SK-N-SH treated with all-trans-retinoic acid at 6 μM for 48 hours (cell line): ENCODE measurements at regions not wholly inside any gene's neighbourhood (a gene's known extent, or its start where the extent isn't known, plus 50 kb on each side); places are given as distances from the start of the nearest gene placed in this dataset.

Experiments used
- ATAC-seq: fragments of 200-7000 bp; cut with Tn5 transposase; 3 replicates; pipeline ENCODE4 v1.9.1; 2020; ENCODE audit warnings: mild to moderate bottlenecking, moderate library complexity
- ARNTL ChIP-seq: fragments of 450-650 bp; formaldehyde crosslinking; IDR thresholded peaks from 2 replicates; pipeline ENCODE4 v1.5.0; 2020; ENCODE audit warnings: low read depth, mild to moderate bottlenecking, moderate library complexity, borderline replicate concordance
- BACH2 ChIP-seq: fragments of 250-450 bp; sonication (Bioruptor Pico); IDR thresholded peaks from 2 replicates; pipeline ENCODE4 v1.9.0; 2021; ENCODE audit warnings: mild to moderate bottlenecking, borderline replicate concordance
- GLIS3 ChIP-seq: fragments of 250-450 bp; sonication (Bioruptor Pico); IDR thresholded peaks from 2 replicates; pipeline ENCODE4 v1.5.0; 2020; ENCODE audit warnings: mild to moderate bottlenecking, moderate library complexity
- ISL1 ChIP-seq: fragments of 250-450 bp; sonication (Bioruptor Pico); IDR thresholded peaks from 2 replicates; pipeline ENCODE4 v2.1.2; 2022; ENCODE audit warnings: mild to moderate bottlenecking, moderate library complexity
- OSR1 ChIP-seq: fragments of 250-450 bp; sonication (Bioruptor Pico); IDR thresholded peaks from 2 replicates; pipeline ENCODE4 v1.8.0; 2022; ENCODE audit warnings: moderate library complexity, mild to moderate bottlenecking, inconsistent platforms
- PPARA ChIP-seq: fragments of 250-450 bp; sonication (Bioruptor Pico); IDR thresholded peaks from 2 replicates; pipeline ENCODE4 v1.5.0; 2020; ENCODE audit warnings: mild to moderate bottlenecking, borderline replicate concordance
- RARB ChIP-seq: fragments of 250-450 bp; sonication (Bioruptor Pico); IDR thresholded peaks from 2 replicates; pipeline ENCODE4 v1.8.0; 2021; ENCODE audit warnings: mild to moderate bottlenecking, moderate library complexity
- SNAI2 ChIP-seq: fragments of 250-450 bp; sonication (Bioruptor Pico); IDR thresholded peaks from 2 replicates; pipeline ENCODE4 v1.5.0; 2020; ENCODE audit warnings: mild to moderate bottlenecking, moderate library complexity
- TCF4 ChIP-seq: fragments of 250-450 bp; sonication (Bioruptor Pico); IDR thresholded peaks from 2 replicates; pipeline ENCODE4 v1.8.0; 2021; ENCODE audit warnings: mild to moderate bottlenecking, moderate library complexity, borderline replicate concordance
- TOX ChIP-seq: fragments of 250-450 bp; sonication (Bioruptor Pico); IDR thresholded peaks from 2 replicates; pipeline ENCODE4 v1.8.0; 2021; ENCODE audit warnings: mild to moderate bottlenecking, moderate library complexity, borderline replicate concordance
- ZC3H10 ChIP-seq: fragments of 250-450 bp; sonication (Bioruptor Pico); IDR thresholded peaks from 2 replicates; pipeline ENCODE4 v1.5.1; 2021; ENCODE audit warnings: mild to moderate bottlenecking, moderate library complexity
- ZFP3 ChIP-seq: fragments of 250-450 bp; sonication (Bioruptor Pico); IDR thresholded peaks from 2 replicates; pipeline ENCODE4 v1.5.0; 2020; ENCODE audit warnings: mild to moderate bottlenecking, moderate library complexity
- ZFP30 ChIP-seq: fragments of 450-650 bp; formaldehyde crosslinking; IDR thresholded peaks from 2 replicates; pipeline ENCODE4 v1.5.0; 2022; ENCODE audit warnings: mild to moderate bottlenecking, moderate library complexity
- ZNF70 ChIP-seq: fragments of 450-650 bp; formaldehyde crosslinking; IDR thresholded peaks from 2 replicates; pipeline ENCODE4 v1.5.0; 2020; ENCODE audit warnings: mild to moderate bottlenecking, moderate library complexity
- ZNF8 ChIP-seq: fragments of 450-650 bp; formaldehyde crosslinking; IDR thresholded peaks from 2 replicates; pipeline ENCODE4 v1.5.0; 2020; ENCODE audit warnings: mild to moderate bottlenecking, moderate library complexity
- TF ChIP-seq, protein P1 (sequence below): fragments of 250-450 bp; sonication (Bioruptor Pico); IDR thresholded peaks from 2 replicates; pipeline ENCODE4 v1.5.0; 2020; ENCODE audit warnings: mild to moderate bottlenecking, moderate library complexity
- TF ChIP-seq, protein P2 (sequence below): fragments of 250-450 bp; sonication (Bioruptor Pico); IDR thresholded peaks from 2 replicates; pipeline ENCODE4 v1.5.1; 2021; ENCODE audit warnings: mild to moderate bottlenecking, moderate library complexity
- TF ChIP-seq, protein P3 (sequence below): fragments of 250-450 bp; sonication (Bioruptor Pico); IDR thresholded peaks from 2 replicates; pipeline ENCODE4 v1.8.0; 2021; ENCODE audit warnings: low read depth, mild to moderate bottlenecking, moderate library complexity, borderline replicate concordance
- TF ChIP-seq, protein P4 (sequence below): fragments of 250-450 bp; sonication (Bioruptor Pico); IDR thresholded peaks from 2 replicates; pipeline ENCODE4 v1.8.0; 2020; ENCODE audit warnings: mild to moderate bottlenecking, moderate library complexity, borderline replicate concordance
- TF ChIP-seq, protein P5 (sequence below): fragments of 250-450 bp; sonication (Bioruptor Pico); IDR thresholded peaks from 2 replicates; pipeline ENCODE4 v1.5.1; 2020; ENCODE audit warnings: low read depth, mild to moderate bottlenecking, moderate library complexity

DNA sequence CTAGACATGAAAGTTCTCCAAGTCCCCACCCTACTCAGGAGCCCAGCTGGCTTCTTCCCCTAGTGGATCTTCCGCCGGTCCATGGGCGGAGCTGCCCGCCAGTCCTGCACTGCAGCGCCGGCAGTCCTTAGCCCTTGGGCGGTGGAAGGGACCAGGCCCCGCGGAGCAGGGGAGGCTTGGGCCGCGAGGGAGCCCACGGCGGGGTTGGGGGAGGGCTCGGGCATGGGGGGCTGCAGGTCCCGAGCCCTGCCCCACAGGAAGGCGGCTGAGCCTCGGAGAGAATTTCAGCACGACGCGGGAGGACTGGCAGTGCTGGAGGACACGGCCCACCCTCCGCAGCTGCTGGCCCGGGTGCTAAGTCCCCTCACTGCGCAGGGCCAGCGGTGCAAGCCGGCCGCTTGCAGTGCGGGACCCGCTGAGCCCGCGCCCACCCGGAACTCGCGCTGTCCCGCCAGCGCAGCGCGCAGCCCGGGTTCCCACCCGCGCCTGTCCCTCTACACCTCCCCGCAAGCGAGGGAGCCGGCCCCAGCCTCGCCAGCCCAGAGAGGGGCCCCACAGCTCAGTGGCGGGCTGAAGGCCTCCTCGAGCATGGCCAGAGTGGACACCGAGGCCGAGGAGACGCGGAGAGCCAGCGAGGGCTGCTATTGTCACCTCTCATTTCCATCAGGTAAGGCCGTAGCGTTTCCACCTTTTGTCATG is 1398.6 kb downstream of the MRPL39 start:
- ATAC-seq, result no peak
- TF ChIP-seq GLIS3 (CRISPR knock-in tag) (no peak), ZNF8 (CRISPR knock-in tag) (no peak), ZC3H10 (CRISPR knock-in tag) (no peak), ISL1 (CRISPR knock-in tag) (no peak), ARNTL (no peak), ZFP3 (CRISPR knock-in tag) (no peak), OSR1 (CRISPR knock-in tag) (no peak), BACH2 (CRISPR knock-in tag) (no peak), ZNF70 (CRISPR knock-in tag) (no peak)
- TF ChIP-seq, protein P1, sequence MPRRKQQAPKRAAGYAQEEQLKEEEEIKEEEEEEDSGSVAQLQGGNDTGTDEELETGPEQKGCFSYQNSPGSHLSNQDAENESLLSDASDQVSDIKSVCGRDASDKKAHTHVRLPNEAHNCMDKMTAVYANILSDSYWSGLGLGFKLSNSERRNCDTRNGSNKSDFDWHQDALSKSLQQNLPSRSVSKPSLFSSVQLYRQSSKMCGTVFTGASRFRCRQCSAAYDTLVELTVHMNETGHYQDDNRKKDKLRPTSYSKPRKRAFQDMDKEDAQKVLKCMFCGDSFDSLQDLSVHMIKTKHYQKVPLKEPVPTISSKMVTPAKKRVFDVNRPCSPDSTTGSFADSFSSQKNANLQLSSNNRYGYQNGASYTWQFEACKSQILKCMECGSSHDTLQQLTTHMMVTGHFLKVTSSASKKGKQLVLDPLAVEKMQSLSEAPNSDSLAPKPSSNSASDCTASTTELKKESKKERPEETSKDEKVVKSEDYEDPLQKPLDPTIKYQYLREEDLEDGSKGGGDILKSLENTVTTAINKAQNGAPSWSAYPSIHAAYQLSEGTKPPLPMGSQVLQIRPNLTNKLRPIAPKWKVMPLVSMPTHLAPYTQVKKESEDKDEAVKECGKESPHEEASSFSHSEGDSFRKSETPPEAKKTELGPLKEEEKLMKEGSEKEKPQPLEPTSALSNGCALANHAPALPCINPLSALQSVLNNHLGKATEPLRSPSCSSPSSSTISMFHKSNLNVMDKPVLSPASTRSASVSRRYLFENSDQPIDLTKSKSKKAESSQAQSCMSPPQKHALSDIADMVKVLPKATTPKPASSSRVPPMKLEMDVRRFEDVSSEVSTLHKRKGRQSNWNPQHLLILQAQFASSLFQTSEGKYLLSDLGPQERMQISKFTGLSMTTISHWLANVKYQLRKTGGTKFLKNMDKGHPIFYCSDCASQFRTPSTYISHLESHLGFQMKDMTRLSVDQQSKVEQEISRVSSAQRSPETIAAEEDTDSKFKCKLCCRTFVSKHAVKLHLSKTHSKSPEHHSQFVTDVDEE (CRISPR knock-in tag), result no peak
- TF ChIP-seq, protein P2, sequence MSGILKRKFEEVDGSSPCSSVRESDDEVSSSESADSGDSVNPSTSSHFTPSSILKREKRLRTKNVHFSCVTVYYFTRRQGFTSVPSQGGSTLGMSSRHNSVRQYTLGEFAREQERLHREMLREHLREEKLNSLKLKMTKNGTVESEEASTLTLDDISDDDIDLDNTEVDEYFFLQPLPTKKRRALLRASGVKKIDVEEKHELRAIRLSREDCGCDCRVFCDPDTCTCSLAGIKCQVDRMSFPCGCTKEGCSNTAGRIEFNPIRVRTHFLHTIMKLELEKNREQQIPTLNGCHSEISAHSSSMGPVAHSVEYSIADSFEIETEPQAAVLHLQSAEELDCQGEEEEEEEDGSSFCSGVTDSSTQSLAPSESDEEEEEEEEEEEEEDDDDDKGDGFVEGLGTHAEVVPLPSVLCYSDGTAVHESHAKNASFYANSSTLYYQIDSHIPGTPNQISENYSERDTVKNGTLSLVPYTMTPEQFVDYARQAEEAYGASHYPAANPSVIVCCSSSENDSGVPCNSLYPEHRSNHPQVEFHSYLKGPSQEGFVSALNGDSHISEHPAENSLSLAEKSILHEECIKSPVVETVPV (CRISPR knock-in tag), result no peak
- TF ChIP-seq, protein P3, sequence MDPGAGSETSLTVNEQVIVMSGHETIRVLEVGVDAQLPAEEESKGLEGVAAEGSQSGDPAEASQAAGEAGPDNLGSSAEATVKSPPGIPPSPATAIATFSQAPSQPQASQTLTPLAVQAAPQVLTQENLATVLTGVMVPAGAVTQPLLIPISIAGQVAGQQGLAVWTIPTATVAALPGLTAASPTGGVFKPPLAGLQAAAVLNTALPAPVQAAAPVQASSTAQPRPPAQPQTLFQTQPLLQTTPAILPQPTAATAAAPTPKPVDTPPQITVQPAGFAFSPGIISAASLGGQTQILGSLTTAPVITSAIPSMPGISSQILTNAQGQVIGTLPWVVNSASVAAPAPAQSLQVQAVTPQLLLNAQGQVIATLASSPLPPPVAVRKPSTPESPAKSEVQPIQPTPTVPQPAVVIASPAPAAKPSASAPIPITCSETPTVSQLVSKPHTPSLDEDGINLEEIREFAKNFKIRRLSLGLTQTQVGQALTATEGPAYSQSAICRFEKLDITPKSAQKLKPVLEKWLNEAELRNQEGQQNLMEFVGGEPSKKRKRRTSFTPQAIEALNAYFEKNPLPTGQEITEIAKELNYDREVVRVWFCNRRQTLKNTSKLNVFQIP, result no peak
- TF ChIP-seq, protein P4, sequence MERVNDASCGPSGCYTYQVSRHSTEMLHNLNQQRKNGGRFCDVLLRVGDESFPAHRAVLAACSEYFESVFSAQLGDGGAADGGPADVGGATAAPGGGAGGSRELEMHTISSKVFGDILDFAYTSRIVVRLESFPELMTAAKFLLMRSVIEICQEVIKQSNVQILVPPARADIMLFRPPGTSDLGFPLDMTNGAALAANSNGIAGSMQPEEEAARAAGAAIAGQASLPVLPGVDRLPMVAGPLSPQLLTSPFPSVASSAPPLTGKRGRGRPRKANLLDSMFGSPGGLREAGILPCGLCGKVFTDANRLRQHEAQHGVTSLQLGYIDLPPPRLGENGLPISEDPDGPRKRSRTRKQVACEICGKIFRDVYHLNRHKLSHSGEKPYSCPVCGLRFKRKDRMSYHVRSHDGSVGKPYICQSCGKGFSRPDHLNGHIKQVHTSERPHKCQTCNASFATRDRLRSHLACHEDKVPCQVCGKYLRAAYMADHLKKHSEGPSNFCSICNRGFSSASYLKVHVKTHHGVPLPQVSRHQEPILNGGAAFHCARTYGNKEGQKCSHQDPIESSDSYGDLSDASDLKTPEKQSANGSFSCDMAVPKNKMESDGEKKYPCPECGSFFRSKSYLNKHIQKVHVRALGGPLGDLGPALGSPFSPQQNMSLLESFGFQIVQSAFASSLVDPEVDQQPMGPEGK (CRISPR knock-in tag), result no peak
- TF ChIP-seq, all 23 proteins: peak for 0

DNA sequence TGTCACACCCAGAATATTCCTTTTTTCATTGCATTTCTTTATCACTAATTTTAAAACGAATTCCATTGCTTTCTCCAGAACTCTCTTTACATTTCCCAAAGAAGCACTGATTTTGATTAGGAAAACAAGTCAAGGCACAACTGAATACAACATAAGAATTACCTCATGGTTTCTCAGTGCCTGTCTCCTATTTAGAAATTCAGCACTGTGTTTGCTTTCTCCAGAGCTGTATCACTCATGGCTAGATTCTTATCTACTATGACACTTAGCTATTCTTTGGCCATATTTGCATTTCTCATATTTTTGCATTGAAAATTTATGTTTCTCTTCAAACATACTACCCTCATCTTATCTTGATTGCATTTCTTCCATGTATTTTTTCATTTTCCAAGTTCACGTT is 1402.0 kb downstream of the MRPL39 start:
- TF ChIP-seq GLIS3 (CRISPR knock-in tag) (no peak), ZFP30 (CRISPR knock-in tag) (no peak), RARB (CRISPR knock-in tag) (no peak), ARNTL (no peak), ZNF70 (CRISPR knock-in tag) (no peak)
- peak; percentile 43; the same call in 1 of the 3 replicates for ATAC-seq

DNA sequence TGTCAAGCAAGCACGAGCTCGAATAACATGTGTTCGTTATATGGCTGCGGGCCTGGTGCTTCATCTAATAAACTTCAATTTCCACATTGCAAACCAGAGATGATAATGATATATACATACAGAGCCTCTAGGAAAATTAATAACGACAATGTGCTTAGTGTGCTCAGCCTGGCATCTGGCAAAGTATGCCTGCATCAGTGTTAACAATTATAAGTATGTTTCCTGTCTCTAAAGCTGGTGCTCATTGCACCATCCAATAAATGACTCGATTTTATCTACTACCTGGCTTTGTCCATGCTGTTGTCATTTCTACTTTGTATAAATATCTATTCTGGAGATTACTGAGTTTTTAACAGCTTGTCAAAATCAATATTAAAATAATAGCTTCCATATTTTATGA is 1402.6 kb downstream of the MRPL39 start:
- peak; percentile 70 for ATAC-seq
- TF ChIP-seq, protein P1 (CRISPR knock-in tag), result peak; percentile 85
- TF ChIP-seq TCF4 (CRISPR knock-in tag) (peak; percentile 97), GLIS3 (CRISPR knock-in tag) (no peak), PPARA (0 out of 2 replicates have a peak, but pooled peaks have one; percentile 55)

DNA sequence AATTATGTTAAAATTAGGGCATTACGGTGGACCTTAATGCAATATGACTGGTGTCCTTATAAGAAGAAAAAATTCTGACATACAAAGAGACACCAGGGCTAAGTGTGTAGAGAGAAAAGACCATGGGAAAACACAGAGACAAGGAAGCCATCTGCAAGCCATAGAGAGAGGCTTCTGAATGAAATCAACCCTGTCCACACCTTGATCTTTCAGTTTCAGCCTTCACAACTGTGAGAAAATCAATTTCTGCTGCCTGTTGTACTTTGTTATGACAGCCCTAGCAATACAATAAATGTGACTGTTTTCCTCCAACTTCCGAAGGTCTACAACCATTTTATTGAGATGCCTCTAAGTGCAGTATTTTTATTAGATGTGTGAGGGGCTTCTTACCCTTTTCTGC is 1407.2 kb downstream of the MRPL39 start:
- no peak for ATAC-seq
- TF ChIP-seq ZNF70 (CRISPR knock-in tag) (no peak), ZC3H10 (CRISPR knock-in tag) (no peak), TOX (CRISPR knock-in tag) (no peak), PPARA (no peak), SNAI2 (no peak)
- TF ChIP-seq, protein P2 (CRISPR knock-in tag), result no peak
- TF ChIP-seq, protein P5, sequence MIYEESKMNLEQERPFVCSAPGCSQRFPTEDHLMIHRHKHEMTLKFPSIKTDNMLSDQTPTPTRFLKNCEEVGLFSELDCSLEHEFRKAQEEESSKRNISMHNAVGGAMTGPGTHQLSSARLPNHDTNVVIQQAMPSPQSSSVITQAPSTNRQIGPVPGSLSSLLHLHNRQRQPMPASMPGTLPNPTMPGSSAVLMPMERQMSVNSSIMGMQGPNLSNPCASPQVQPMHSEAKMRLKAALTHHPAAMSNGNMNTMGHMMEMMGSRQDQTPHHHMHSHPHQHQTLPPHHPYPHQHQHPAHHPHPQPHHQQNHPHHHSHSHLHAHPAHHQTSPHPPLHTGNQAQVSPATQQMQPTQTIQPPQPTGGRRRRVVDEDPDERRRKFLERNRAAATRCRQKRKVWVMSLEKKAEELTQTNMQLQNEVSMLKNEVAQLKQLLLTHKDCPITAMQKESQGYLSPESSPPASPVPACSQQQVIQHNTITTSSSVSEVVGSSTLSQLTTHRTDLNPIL (CRISPR knock-in tag), result no peak
